DMS79 treated with DMSO at 0.1 percent for 48 hours (cell line): ENCODE measurements at regions not wholly inside any gene's neighbourhood (a gene's known extent, or its start where the extent isn't known, plus 50 kb on each side); places are given as distances from the start of the nearest gene placed in this dataset.
"Not testable (repeated sequence)": the region's sequence is repeated elsewhere in the genome, so short reads cannot be mapped to it uniquely, and the experiment has no call there.

ENCODE experiments used
- DNase-seq: peaks from one replicate; lab custom pipeline; 2025; lab: John Stamatoyannopoulos, UW

DNA sequence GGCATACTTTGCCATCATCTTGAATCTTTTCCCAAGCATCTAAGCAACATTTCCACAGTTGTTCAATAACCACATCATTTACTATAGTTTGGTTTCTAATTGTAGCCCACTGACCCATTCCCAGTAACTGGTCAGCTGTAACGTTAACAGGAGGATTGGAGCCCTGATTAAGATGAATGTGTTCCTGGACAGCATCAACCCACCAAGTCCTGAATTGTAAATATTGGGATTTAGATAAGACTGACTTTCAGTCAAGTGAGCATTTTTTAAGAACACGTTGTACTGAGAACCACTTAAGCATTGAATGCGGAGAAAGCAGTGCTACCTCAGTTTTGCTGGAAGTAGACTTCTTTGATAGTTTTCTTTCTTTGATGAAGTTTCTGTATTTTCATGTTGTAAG is 53.3 kb upstream of the ARL4D start:
- DNase-seq = not testable (repeated sequence)

DNA sequence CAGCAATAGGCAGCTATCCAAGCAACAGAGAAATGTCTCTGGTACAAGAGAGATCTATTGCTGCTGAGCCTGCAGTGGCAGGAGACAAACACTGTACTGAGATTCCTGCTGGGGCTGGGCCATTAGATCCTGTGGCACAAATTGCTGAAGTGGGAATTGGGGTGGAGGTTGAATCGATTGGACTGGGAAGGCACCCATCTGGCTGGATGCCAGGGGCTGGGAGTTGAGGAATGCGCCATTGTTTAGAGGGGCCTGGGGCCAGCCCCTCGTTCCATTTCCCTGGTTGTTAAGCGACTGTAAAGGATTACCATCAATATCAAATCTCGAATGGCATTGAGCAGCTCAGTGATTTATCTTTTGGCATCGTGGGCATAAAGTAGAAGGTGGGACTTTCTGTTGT is 54.1 kb upstream of the ARL4D start:
- no peak for DNase-seq

DNA sequence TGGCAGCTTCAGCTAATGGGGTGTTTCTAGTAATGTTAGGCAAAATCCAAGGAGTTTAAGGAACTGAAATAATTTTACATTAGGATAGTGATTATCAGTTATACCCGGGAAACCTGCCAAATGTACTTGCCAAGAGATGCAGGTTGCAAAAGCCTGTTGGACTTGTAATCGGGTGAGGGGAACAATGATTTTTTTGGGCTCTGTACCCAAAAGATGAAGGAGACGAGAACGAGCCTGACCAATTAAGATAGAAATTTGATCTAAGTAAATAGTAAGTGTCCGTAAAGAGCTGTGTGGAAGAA is 56.3 kb upstream of the ARL4D start:
- DNase-seq = no peak

DNA sequence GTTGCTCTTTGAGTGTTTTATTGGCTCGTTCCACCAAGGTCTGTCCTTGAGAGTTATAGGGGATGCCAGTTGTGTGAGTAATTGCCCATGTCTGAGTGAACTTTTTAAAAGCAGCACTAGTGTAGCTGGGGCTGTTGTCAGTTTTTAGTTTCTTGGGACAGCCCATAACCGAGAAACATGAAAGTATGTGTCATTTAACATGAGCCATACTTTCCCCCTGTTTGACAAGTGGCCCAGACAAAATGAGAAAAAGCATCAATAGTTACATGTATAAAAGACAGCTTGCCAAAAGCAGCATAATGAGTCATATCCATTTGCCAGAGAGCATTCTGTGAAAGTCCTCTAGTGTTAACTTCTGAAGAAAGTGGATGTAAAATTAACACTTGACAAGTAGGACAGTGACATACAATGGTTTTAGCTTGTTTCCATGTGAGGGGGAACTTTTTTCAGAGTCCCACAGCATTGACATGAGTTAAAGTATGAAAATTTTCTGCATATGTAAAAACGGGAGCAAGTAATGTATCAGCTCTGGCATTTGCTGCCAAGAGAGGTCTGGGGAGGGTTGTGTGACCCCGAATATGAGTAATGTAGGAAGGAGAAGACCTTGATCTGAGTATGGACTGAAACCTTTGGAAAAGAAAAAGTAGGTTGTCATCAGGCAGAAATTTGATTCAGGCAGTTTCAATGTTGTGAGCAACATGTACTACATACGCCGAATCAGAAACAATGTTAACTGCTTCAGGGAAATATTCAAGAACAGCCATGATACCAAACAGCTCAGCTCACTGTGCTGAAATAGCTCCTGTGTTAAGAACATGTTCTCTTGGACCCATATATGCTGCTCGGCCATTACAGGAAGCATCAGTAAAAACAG is 56.8 kb upstream of the ARL4D start:
- DNase-seq = peak; percentile 54

DNA sequence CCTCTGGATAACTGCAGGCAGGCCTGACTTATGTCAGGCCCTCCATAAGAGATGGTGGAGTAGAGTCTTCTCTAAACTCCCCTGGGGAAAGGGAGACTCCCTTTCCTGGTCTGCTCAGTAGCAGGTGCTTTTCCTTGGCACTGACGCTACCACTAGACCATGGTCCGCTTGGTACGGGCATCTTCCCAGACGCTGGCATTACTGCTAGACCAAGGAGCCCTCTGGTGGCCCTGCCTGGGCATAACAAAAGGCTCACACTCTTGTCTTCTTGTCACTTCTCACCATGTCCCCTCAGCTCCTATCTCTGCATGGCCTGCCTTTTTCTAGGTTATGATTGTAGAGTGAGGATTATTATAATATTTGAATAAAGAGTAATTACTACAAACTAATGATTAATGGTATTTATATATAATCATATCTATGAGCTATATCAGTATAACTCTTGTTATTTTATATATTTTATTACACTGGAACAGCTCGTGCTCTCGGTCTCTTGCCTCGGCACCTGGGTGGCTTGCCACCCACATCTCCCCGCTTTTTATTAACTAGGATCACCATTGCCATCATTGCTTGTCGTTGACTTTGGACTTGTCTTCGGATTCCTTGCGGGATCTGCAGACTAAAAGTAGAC is 59.8 kb upstream of the ARL4D start:
- peak; percentile 77 for DNase-seq

DNA sequence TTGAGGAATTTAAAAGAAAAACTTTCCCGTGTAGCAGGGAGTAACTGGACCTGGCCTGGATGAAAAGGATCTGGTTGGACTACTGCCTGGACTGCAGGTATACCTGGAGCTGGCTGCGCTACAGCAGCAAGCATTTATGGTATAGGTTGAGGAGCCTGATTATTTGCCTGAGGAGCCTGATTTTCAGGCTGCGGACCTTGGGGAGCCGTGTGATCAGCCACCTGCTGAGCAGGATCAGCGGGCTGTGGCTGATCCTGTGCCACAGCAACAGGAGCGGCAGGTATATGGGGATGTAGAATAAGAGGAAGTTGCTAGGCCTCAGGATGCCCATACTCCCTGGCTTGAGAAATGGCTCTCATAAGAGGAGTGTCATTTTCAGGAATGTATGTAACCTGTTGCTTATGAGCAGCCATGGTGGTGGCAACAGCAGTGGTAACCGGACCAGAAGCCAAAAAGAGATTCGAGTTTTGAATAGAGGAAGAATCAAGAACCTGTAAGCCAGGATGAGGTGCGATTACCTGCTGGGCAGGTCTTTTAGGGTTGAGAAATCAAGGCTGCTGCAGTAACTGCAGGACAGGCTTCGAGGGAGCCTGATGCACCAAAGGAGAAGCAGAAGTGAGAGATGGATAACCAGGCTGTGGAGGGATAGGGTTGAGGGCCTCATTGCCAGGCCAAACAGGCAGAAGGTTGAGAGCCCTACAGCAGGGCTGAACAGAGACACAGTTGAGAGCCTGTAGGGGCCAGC is 60.9 kb upstream of the ARL4D start:
- DNase-seq = no peak

DNA sequence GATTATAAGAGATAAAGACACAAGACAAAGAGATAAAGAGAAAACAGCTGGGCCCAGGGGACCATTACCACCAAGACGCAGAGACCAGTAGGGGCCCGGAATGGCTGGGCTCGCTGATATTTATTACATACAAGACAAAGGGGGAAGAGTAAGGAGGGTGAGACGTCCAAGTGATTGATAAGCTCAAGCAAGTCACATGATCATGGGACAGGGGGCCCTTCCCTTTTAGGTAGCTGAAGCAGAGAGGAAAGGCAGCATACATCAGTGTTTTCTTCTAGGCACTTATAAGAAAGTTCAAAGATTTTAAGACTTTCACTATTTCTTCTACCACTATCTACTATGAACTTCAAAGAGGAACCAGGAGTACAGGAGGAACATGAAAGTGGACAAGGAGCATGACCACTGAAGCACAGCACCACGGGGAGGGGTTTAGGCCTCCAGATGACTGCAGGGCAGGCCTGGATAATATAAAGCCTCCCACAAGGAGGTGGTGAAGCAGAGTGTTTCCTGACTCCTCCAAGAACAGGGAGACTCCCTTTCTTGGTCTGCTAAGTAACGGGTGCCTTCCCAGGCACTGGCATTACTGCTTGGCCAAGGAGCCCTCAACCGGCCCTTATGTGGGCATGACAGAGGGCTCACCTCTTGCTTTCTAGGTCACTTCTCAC is 63.9 kb upstream of the ARL4D start:
- no peak for DNase-seq

DNA sequence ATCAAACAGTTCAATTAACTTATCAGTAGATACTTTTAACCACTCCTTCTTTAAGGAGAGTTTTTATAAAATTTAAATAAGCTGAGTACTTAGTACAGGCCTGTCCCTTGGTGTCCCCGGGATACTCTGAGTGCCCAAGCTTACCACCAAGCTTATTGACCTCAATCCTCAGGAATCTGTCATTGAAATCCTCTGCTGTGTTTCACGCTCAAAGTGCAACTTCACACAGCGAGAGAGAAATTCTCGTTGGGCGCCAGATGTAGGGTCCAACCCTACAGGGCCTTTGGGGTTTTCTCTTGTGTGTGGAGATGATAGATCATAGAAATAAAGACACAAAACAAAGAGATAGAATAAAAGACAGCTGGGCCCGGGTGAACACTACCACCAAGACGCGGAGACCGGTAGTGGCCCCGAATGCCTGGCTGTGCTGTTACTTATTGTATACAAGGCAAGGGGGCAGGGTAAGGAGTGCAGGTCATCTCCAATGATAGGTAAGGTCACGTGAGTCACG is 65.3 kb upstream of the ARL4D start:
- no peak for DNase-seq

DNA sequence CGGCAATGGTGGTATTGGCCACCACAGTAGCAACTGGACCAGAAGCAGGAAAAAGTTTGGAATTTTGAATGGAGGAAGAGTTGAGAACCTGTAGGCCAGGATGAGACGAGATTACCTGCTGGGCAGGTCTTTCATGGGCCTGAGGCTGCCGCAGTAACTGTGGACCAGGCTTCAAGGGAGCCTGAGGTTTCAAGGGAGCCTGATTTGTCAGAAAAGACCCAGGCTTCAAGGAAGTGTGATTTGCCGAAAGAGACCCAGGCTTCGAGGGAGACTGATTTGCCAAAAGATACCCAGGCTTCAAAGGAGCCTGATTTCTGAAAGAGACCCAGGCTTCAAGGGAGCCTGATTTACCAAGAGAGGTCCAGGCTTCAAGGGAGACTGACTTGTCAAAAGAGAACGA is 66.6 kb upstream of the ARL4D start:
- no peak for DNase-seq

DNA sequence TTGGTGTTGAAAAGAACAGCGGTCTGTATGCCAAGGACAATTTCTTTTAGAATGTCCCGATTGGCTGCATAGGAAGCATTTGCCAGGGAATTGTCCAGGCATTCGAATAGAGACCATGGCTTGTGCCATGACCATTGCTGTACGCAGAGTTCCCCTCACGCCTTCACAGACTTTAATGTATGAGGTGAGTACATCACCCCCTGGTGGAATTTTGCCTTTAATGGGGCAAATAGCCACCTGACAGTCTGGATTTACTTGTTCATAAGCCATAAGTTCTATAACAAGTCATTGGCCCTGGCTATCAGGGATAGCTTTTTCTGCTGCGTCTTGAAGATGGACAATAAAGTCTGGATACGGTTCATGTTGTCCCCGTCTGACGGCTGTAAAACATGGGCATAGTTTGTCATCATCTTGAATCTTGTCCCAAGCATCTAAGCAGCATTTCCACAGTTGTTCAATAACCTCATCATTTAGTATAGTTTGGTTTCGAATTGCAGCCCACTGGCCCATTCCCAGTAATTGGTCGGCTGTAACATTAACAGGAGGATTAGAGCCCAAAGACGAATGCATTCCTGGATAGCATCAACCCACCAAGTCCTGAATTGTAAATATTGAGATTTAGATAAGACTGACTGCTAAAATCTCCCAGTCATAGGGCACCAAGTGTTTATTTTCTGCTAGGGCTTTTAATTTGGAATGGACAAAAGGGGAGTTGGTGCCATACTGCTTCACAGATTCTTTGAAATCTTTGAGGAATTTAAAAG is 67.7 kb upstream of the ARL4D start:
- DNase-seq = no peak

DNA sequence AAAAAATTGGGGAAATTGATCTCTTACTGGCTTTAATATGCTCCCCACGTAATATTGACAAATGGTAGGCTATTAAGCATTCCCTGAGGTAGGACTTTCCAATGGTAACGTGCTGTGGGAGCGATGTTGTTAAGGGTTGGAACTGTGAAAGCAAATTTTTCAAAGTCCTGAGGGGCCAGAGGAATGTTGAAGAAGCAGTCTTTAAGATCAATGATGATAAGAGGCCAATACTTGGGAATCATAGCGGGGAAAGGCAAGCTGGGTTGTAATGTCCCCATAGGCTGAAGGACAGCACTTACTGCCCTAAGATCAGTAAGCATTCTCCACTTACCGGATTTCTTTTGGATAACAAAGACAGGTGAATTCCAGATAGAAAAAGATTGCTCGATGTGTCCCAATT is 69.6 kb upstream of the ARL4D start:
- DNase-seq = no peak

DNA sequence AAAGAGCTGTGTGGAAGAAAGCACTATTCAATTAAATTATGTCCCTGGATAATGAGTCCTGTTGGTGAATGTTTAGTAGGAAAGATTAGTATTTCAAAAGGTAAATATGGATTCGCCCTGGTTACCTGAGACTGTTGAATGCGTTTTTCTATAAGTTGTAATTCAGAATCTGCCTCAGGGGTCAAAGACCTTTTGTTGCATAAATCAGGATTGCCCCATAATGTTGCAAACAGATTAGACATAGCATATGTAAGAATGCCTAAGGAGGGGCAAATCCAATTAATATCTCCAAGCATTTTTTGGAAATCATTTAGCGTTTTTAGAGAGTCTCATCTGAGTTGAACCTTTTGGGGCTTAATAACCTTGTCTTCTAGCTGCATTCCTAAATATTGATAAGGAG is 70.1 kb upstream of the ARL4D start:
- no peak for DNase-seq

DNA sequence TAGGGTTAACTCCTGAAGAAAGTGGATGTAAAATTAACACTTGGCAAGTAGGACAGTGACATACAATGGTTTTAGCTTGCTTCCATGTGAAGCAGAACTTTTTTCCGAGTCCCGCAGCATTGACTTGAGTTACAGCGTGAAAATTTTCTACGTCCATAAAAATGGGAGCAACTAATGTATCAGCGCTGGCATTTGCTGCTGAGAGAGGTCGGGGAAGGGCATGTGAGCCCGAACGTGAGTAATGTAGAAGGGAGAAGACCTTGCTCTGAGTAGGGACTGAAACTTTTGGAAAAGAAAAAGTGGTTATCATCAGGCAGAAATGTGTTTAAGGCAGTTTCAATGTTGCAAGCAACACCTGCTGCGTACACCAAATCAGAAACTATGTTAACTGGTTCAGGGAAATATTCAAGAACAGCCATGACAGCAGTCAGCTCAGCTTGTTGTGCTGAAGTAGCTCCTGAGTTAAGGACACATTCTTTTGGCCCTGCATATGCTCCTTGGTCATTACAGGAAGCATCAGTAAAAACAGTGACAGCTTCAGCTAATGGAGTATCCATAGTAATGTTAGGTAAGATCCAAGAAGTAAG is 70.9 kb upstream of the ARL4D start:
- DNase-seq = no peak

DNA sequence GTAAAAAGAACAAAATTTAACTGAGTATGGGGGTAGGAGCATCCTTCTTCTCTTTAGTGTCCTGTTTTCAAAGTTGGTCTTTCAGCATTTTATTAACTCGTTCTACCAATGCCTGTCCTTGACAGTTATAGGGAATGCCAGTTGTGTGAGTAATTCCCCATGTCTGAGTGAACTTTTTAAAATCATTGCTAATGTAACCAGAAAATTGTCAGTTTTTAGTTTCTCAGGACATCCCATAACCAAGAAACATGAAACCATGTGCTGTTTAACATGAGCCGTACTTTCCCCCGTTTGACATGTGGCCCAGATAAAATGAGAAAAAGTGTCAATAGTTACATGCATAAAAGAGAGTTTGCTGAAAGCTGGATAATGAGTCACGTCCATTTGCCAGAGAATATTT is 71.4 kb upstream of the ARL4D start:
- no peak for DNase-seq

DNA sequence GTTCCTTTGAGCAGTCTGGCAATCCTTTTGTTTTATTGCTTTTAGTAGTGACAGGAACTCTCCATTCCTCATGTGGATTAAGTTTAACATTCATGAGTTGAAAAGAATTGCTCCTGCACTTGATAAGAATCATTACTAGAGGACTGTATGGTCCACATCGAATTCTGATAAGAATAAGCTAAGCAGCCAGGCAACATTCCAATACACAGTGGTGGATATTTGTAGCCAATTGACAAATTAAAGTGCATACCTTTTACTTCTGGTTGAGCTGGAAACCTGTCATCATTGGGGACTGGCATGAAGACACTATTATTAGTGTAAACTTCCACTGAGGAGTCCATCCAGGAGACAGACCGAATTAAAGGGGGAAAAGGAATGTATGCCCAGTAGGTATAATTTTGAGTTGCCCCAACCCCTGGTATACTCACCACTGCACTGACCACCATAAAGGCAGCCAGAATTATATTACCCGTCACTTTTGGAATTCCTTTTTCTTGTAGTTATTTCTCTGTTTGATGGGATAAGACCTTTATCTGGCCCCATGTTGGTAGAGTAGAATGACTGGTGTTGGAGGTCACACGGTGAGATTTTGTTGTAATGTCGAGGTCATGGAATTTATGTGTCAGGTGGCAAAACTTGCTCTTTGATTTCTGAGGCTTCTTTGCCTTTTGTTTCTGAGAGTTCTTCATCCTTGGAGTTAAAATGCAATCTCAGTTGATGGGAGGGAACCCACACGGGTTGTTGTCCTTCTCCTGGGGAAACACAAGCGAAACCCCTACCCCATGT is 72.1 kb upstream of the ARL4D start:
- no peak for DNase-seq

DNA sequence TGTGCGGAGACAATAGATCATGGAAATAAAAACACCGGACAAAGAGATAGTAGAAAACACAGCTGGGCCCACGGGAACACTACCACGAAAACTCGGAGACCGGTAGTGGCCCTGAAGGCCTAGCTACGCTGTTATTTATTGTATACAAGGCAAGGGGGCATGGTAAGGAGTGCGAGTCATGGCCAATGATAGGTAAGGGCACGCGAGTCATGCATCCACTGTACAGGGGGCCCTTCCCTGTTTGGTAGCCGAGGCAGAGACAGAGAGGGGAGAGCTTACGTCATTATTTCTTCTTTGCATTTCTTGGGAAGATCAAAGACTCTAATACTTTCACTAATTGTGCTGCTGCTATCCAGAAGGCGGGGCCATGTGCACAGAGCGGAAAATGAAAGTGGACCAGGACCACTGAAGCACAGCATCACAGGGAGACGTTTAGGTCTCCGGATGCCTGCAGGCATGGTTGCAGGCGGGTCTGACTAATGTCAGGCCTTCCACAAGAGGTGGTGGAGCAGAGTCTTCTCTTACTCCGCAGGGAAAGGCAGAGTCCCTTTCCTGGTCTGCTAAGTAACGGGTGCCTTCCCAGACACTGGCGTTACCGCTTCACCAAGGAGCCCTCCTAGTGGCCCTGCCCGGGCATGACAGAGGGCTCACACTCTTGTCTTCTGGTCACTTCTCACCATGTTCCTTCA is 74.4 kb upstream of the ARL4D start:
- DNase-seq = no peak

DNA sequence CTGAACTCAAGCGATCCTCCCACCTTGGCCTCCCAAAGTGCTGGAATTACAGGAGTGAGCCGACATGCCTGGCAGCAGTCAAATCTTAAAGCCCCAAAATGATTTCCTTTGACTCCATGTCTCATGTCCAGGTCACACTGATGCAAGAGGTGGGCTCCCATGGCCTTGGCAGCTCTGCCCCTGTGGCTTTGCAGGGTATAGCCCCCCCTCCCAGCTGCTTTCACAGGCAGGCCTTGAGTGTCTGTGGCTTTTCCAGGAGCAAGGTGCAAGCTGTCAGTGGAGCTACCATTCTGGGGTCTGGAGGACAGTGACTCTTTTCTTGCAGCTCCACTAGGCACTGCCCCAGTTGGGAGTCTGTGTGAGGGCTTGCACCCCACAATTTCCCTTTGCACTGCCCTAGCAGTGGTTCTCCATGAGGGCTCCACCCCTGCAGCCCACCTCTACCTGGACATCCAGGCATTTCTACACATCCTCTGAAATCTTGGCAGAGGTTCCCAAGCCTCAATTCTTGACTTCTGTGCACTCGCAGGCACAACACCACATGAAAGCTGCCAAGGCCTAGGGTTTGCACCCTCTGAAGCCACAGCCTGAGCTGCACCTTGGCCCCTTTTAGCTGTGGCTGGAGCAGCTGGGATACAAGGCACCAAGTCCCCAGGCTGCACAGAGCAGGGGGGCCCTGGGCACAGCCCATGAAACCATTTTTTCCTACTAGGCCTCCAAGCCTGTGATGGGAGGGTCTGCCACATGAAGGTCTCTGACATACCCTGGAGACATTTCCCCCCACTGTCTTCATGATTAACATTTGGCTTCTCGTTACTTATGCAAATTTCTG is 79.3 kb upstream of the ARL4D start:
- no peak for DNase-seq

DNA sequence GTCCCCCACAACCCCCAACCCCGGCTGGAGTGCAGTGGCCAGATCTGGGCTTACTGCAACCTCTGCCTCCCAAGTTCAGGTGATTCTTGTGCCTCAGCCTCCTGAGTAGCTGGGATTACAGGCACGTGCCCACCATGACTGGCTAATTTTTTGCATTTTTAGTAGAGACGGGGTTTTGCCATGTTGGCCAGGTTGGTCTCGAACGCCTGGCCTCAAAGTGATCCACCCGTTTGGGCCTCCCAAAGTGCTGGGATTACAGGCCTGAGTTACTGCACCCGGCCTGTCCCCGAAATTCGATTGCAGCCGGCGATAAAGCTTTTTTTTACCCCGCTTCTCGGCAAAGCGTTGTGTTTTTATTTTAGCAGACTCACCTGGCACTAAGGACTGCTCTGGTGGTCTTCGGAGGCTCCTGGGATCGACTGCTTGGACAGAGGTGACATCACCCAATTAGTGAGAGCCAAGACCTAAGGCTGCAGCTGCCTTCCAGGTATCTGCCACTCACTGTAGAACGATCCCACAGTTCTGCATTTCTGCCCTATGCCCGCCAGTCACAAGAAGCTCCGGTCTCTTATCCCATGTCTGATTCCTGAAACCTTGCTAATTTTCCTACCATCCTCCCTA is 82.2 kb upstream of the ARL4D start:
- DNase-seq = no peak
